GM13976 (cell line): ENCODE measurements at regions not wholly inside any gene's neighbourhood (a gene's known extent, or its start where the extent isn't known, plus 50 kb on each side); places are given as distances from the start of the nearest gene placed in this dataset.

Experiments
- DNase-seq: peaks from one replicate; pipeline ENCODE4 v3.0.0; 2012; ENCODE audit warnings: low spot score
- in situ Hi-C: fragments of 300-500 bp; cut with MboI; formaldehyde crosslinking; loops from one replicate; pipeline ENCODE4 v1.12.0; 2022; ENCODE audit warnings: low sequenced_read_pairs, mixed read lengths, inconsistent platforms; ENCODE audit not compliant: unreplicated experiment
- TF ChIP-seq, protein P1 (sequence below): IDR thresholded peaks from 2 replicates; pipeline ENCODE4 v1.5.1; 2012; ENCODE audit warnings: borderline replicate concordance, mild to moderate bottlenecking; ENCODE audit not compliant: insufficient read depth; ENCODE audit errors: extremely low read depth, missing control alignments, control extremely low read depth

DNA sequence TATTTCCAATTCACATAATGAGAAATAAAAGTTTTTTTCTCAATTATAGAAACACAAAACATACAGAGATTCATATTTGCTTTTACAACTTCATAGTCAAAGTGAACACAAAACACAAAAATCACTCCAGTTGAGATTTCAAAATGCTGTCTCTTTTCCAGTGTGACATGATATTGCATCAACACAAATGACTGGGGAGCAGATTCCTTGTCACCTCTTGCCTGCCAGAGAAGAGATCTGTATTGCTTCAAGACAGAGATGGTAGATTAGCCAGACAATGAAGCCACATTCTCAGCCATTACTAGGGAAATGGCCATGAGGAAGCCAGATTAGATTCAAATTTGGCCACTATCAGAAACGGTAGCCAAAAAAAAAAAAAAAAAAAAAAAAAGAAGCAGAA lies 2313.1 kb upstream of the AGA start:
- DNase-seq, result no peak
- TF ChIP-seq, protein P1, sequence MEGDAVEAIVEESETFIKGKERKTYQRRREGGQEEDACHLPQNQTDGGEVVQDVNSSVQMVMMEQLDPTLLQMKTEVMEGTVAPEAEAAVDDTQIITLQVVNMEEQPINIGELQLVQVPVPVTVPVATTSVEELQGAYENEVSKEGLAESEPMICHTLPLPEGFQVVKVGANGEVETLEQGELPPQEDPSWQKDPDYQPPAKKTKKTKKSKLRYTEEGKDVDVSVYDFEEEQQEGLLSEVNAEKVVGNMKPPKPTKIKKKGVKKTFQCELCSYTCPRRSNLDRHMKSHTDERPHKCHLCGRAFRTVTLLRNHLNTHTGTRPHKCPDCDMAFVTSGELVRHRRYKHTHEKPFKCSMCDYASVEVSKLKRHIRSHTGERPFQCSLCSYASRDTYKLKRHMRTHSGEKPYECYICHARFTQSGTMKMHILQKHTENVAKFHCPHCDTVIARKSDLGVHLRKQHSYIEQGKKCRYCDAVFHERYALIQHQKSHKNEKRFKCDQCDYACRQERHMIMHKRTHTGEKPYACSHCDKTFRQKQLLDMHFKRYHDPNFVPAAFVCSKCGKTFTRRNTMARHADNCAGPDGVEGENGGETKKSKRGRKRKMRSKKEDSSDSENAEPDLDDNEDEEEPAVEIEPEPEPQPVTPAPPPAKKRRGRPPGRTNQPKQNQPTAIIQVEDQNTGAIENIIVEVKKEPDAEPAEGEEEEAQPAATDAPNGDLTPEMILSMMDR, result no peak
- in situ Hi-C loops, result no loop called here

DNA sequence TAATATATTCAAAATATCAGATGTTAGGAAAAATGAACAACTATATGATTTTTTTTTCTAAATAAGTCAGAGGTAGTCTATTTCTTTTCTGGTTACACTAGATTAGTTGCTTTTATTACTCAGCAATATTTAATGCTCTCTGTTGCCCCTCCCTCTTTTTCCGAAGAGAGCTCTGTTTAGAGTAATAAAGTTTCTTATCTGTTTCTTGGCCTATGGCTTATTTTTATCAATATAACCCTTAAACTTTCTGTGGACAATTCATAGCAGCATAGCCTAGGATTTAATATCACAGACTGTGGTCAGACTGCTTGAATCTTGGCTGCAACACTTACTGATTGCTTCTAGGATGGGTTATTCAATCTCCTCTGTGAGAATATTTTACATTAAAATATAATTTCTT lies 2315.4 kb upstream of the AGA start:
- DNase-seq, result no peak
- in situ Hi-C loops, result no loop called here

DNA sequence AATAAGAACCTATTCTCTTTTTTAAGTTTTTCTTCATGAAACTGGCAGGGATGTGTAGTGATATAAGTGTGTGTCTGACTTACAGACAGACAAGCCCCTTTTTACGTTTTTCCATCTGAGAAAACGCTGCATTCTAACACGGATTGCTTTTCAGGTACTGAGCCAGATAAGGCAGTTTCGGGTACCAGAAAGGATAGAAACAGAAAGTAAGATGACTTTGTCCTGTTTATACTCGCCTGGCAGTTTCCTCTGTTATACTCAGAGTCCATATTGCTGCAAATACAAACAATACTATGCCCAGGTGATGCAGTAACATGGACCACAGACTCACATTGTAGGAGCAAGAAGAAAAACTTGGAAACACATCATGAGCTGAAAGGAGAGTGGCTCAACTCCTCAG lies 2320.6 kb upstream of the AGA start:
- in situ Hi-C loops, result no loop called here
- DNase-seq, result no peak
- TF ChIP-seq, protein P1, result no peak

More for the DNA sequence above, 2315.4 kb upstream of the AGA start:
- TF ChIP-seq, protein P1, result no peak

DNA sequence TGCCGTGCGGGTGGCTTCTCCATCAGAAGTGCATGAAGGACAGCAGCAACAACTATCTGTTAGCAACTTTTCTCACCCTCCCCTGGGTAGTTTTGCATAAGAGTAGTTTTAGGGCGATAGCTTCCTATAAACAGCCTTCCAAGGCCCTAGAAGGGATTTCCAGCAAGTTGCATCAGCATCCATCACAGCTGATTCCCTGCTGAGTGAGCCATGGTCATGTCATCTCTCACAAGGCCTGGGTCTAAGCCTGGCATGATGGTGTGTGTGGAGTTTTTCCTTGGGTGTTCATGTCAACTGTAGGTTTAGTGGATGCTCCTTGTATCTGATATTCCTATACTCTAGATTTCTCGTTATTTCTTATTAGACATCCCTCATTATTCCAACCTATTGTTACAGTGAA lies 2324.7 kb upstream of the AGA start:
- TF ChIP-seq, protein P1, result no peak
- in situ Hi-C loops, result no loop called here
- DNase-seq, result no peak

DNA sequence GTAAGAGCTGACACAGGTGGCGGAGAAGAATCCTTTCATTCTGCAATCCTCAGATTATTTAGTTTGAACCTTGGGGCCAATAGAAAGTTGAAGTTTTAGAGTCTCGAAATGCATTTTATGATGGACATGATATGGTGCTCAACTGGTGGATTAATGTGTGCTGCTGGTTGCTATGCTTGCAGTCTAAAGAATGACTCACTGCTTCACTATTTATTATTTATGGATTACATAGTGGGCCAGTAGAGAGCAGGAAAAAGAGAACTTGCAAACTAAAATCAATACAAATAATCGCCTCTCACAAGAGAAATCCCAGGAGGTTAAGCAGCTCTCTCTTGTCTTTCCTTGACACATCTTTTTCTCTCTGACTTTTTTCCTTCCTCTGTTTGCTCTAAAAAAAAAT lies 2326.8 kb upstream of the AGA start:
- in situ Hi-C loops, result no loop called here
- TF ChIP-seq, protein P1, result no peak
- DNase-seq, result no peak

DNA sequence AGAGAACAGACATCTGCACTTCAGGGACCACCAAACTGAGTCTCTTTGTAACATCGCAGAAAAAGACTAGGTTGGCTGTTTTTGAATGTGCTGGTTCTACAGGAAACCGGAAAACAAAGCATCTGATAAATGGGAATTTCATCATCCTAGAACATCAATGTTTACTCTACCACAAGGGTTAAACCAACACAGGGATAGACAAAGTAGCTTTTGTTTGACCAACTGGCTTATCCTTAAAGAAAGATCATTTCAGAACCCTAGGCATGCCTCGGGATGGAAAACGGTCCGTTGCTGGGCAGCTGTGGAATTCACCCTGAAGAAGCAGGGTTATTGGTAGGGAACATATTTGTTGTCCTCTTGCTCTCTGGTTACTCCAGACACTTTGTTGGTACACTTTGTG lies 2355.5 kb upstream of the AGA start:
- in situ Hi-C loops, result no loop called here

DNA sequence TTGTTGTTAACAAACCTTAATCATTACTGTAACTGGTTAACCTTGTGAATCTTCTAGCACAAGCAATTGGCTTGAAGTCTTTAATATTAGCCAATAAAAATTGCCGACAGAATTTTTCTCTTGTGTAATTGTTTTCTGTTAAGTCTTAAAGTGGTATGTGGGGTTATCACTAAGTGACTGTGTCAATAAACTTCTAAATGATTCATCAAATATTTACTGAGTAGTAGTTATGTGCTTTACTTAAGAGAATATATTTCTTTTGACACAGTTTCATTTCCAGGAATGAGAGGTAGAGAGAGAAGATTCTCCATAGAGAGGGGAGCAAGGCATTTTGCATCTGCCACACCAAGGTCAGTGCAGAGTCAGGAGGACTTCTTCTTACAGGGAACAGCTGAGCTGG lies 2361.6 kb upstream of the AGA start:
- TF ChIP-seq, protein P1, result no peak
- in situ Hi-C loops, result no loop called here
- DNase-seq, result no peak

More for the DNA sequence above, 2355.5 kb upstream of the AGA start:
- no peak for DNase-seq
- TF ChIP-seq, protein P1, result no peak
